HG03095 (cell line): ENCODE measurements at regions not wholly inside any gene's neighbourhood (a gene's known extent, or its start where the extent isn't known, plus 50 kb on each side); places are given as distances from the start of the nearest gene placed in this dataset.
"Not testable (repeated sequence)": the region's sequence is repeated elsewhere in the genome, so short reads cannot be mapped to it uniquely, and the experiment has no call there.

Source experiments
- ATAC-seq: cut with Tn5 transposase; IDR thresholded peaks from one replicate; pipeline ENCODE4 v1.9.1; 2021; ENCODE audit warnings: moderate library complexity; ENCODE audit not compliant: unreplicated experiment

- ATAC-seq = no peak
These were observed 290.4 kb upstream of the RBMS1 start for GRCh38 chr2:160784034-160784433.

GRCh38 chr2:160790738-160791137 is 297.1 kb upstream of the RBMS1 start:
- ATAC-seq = no peak

GRCh38 chr2:160791884-160792283 is 298.3 kb upstream of the RBMS1 start:
- ATAC-seq = no peak

GRCh38 chr2:160792837-160793236 is 299.2 kb upstream of the RBMS1 start:
- ATAC-seq = no peak

GRCh38 chr2:160794926-160795325 is 301.3 kb upstream of the RBMS1 start:
- ATAC-seq = no peak

- no peak for ATAC-seq
These were observed 310.3 kb upstream of the RBMS1 start for GRCh38 chr2:160803881-160804280.

- ATAC-seq = no peak
These were observed 316.8 kb upstream of the RBMS1 start for GRCh38 chr2:160810406-160810805.

- no peak for ATAC-seq
These were observed 319.4 kb upstream of the RBMS1 start for GRCh38 chr2:160812830-160813505.

GRCh38 chr2:160813506-160813858 is 319.9 kb upstream of the RBMS1 start:
- no peak for ATAC-seq

- ATAC-seq = no peak
These were observed 323.4 kb upstream of the RBMS1 start for GRCh38 chr2:160816916-160817499.

- no peak for ATAC-seq
These were observed 327.1 kb upstream of the RBMS1 start for GRCh38 chr2:160820691-160821090.

- no peak for ATAC-seq
These were observed 328.4 kb upstream of the RBMS1 start for GRCh38 chr2:160822006-160822405.

- ATAC-seq = no peak
These were observed 331.8 kb upstream of the RBMS1 start for GRCh38 chr2:160825433-160825832.

- ATAC-seq = no peak
These were observed 332.9 kb upstream of the RBMS1 start for GRCh38 chr2:160826496-160826895.

GRCh38 chr2:160828076-160828475 is 332.2 kb upstream of the TANK start:
- no peak for ATAC-seq

- ATAC-seq = not testable (repeated sequence)
These were observed 327.8 kb upstream of the TANK start for GRCh38 chr2:160832381-160832780.

- ATAC-seq = no peak
These were observed 325.1 kb upstream of the TANK start for GRCh38 chr2:160835166-160835565.

GRCh38 chr2:160836755-160837154 is 323.5 kb upstream of the TANK start:
- ATAC-seq = no peak

- ATAC-seq = no peak
These were observed 322.8 kb upstream of the TANK start for GRCh38 chr2:160837416-160837815.

- no peak for ATAC-seq
These were observed 322.1 kb upstream of the TANK start for GRCh38 chr2:160838147-160838546.

- ATAC-seq = no peak
These were observed 321.5 kb upstream of the TANK start for GRCh38 chr2:160838691-160839090.

GRCh38 chr2:160842286-160842685 is 317.9 kb upstream of the TANK start:
- no peak for ATAC-seq

GRCh38 chr2:160859096-160859495 is 301.1 kb upstream of the TANK start:
- no peak for ATAC-seq
